BLaER1 (cell line): ENCODE measurements at regions not wholly inside any gene's neighbourhood (a gene's known extent, or its start where the extent isn't known, plus 50 kb on each side); places are given as distances from the start of the nearest gene placed in this dataset.
A peak's percentile ranks its signal among the peaks of the same experiment; 100 is the strongest.

Source experiments
- H3K27ac ChIP-seq: shearing (Covaris generic); formaldehyde crosslinking; 2 replicates; pipeline ENCODE4 v1.8.1; 2022
- H3K27me3 ChIP-seq: shearing (Covaris generic); formaldehyde crosslinking; 2 replicates; pipeline ENCODE4 v1.8.1; 2022
- H3K36me3 ChIP-seq: shearing (Covaris generic); formaldehyde crosslinking; 2 replicates; pipeline ENCODE4 v1.8.1; 2022
- H3K4me1 ChIP-seq: shearing (Covaris generic); formaldehyde crosslinking; 2 replicates; pipeline ENCODE4 v1.8.1; 2022
- H3K4me2 ChIP-seq: shearing (Covaris generic); formaldehyde crosslinking; 2 replicates; pipeline ENCODE4 v1.8.1; 2022
- H3K4me3 ChIP-seq: shearing (Covaris generic); formaldehyde crosslinking; 2 replicates; pipeline ENCODE4 v1.8.1; 2022
- H3K9ac ChIP-seq: shearing (Covaris generic); formaldehyde crosslinking; 2 replicates; pipeline ENCODE4 v1.8.1; 2022
- H3K9me3 ChIP-seq: shearing (Covaris generic); formaldehyde crosslinking; 2 replicates; pipeline ENCODE4 v1.8.1; 2022
- H4K20me1 ChIP-seq: shearing (Covaris generic); formaldehyde crosslinking; 2 replicates; pipeline ENCODE4 v1.8.1; 2022
- Cebpa-rat ChIP-seq: shearing (Covaris generic); IDR thresholded peaks from 2 replicates; pipeline ENCODE4 v1.8.1; 2022

DNA sequence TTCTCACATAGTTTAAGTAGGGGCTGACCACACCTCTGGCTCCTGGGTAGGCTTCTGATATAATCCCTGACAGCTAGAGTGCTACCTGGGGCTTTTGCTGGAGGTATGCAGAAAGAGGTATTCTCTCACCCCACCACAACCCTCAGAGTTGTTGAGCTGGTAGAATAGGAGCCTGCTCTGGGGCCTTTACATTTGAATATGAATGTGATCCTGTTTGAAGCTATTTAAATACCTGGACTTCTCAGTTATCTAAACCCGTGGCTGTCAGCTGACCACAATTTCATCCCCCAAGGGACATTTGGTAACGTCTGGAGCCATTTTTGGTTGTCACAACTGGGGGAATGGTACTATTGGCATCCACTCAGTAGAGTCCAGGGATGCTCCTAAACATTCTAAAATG is 669.1 kb downstream of the SATB2 start:
- Histone ChIP-seq H4K20me1 (no peaks in the 10 kb centered on the region), H3K4me2 (peak overlapping the region; percentile 14; the same call in 1 of the 2 replicates), H3K9ac (no peak overlapping the region), H3K27me3 (no peaks in the 10 kb centered on the region), H3K4me3 (no peak overlapping the region), H3K27ac (no peak overlapping the region), H3K9me3 (no peaks in the 10 kb centered on the region), H3K4me1 (peaks cover 5% of the 10 kb centered on the region; the same call in 1 of the 2 replicates), H3K36me3 (no peaks in the 10 kb centered on the region)
- no peak for TF ChIP-seq Cebpa-rat

DNA sequence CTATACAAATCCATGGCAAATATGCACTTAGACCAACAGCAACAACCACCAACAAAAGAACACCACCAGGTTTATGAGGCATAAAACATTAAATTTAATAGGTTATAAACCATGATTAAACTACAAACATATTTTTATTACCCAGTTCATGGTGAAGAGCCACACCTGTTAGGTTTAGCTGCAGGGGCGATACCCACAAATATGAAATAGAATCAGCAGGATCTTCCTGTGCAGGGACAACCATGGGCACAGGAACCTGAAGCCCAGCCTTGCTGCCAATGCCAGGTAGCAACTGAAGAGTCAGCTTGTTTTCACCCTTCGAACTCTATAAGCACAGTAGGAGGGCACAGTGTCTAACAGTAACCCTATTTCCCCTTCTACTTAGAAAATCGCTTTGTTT is 675.0 kb downstream of the SATB2 start:
- no peak for TF ChIP-seq Cebpa-rat
- H3K4me1 ChIP-seq: no peaks in the 10 kb centered on the region

DNA sequence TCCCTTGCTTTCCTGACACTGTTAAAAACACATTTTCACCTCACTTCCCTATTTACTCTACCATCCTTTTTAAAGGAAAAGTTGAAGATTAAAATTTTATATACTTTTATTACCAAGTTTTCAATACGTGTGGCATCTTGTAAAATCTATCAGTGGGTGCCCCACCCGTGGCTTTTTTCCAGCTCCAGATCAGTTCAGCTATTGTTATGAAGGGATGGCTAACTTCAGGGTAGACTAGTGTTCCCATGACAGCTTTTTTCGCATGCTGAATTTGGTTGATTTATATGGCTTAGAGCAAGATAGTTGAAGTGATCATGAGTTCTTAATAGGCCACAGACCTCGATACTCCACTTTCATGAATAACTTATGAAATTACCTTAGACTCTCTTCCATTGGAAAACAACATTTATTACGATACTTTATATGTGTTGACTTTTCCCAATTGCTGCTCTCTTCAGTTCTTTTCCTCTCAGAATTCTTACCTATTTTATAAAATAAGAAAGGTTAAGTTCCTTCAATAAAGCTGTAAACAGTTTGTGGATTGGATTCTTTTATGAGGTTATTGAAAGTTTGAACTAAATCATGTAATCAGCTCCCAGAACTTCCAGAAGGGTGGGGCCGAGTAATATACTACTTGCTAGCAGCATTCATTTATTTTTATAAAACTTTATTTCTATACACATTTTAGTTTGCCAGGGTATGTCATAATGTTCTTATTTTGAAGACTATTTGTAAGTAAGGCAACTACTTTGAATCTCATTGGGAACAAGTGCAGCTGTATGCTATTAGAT is 680.9 kb downstream of the SATB2 start:
- no peaks in the 10 kb centered on the region for H3K27me3 ChIP-seq
- H3K36me3 ChIP-seq: no peaks in the 10 kb centered on the region
- no peak overlapping the region for H3K27ac ChIP-seq
- no peak for TF ChIP-seq Cebpa-rat
- H3K4me1 ChIP-seq: no peaks in the 10 kb centered on the region
- H3K4me2 ChIP-seq: no peak overlapping the region
- H3K9me3 ChIP-seq: no peaks in the 10 kb centered on the region
- H3K9ac ChIP-seq: no peak overlapping the region
- H4K20me1 ChIP-seq: no peaks in the 10 kb centered on the region
- no peak overlapping the region for H3K4me3 ChIP-seq

More for the DNA sequence above, 675.0 kb downstream of the SATB2 start:
- no peaks in the 10 kb centered on the region for H3K27me3 ChIP-seq
- no peak overlapping the region for H3K27ac ChIP-seq
- H4K20me1 ChIP-seq: no peaks in the 10 kb centered on the region
- H3K9ac ChIP-seq: no peak overlapping the region
- H3K9me3 ChIP-seq: no peaks in the 10 kb centered on the region
- no peak overlapping the region for H3K4me3 ChIP-seq
- no peaks in the 10 kb centered on the region for H3K36me3 ChIP-seq
- H3K4me2 ChIP-seq: no peak overlapping the region

DNA sequence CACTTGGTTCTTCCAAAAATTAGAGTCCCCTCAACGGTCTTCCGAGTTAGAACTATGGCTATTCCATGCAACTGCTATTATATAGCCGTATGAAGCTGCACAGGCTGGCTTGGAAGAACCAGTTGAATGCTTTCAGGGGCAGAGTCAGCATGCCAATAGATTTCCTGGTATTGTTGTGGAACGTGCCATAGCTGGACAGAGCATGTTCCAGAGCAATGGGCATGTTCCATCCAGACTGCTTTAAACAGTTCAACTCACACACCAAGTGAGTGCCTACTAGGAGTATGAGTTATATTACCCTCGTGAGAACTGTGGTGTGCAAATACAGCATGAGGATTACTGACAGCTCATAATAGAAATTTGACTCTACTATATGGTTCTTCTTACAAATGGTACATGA is 682.0 kb downstream of the SATB2 start:
- Histone ChIP-seq H3K4me1 (no peaks in the 10 kb centered on the region), H3K27ac (no peak overlapping the region), H3K9ac (no peak overlapping the region), H4K20me1 (no peaks in the 10 kb centered on the region), H3K36me3 (no peaks in the 10 kb centered on the region), H3K4me2 (no peak overlapping the region), H3K27me3 (no peaks in the 10 kb centered on the region), H3K9me3 (no peaks in the 10 kb centered on the region), H3K4me3 (no peak overlapping the region)
- no peak for TF ChIP-seq Cebpa-rat

DNA sequence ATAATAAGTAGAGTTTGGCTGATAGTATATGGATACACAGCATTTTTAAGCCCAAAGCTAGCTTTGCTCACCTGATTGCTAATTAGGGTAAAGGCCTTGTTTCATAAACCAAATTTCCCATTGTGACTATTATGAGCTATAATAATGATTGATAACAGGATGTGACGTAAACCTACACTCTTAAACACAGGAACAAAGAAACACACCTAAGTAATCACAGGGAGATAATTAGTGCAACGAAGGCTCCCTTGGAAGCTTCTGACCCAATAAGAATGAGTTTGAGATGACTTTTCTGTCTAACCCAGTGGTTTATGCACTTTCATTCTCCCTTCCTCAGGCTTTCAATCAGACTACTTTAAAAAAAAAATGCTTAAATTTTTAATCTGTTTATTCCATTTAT is 683.2 kb downstream of the SATB2 start:
- Histone ChIP-seq H3K4me3 (no peak overlapping the region), H3K9me3 (no peaks in the 10 kb centered on the region), H3K27me3 (no peaks in the 10 kb centered on the region), H3K4me1 (no peaks in the 10 kb centered on the region), H3K36me3 (no peaks in the 10 kb centered on the region), H3K9ac (no peak overlapping the region), H4K20me1 (no peaks in the 10 kb centered on the region), H3K4me2 (no peak overlapping the region), H3K27ac (no peak overlapping the region)
- no peak for TF ChIP-seq Cebpa-rat

DNA sequence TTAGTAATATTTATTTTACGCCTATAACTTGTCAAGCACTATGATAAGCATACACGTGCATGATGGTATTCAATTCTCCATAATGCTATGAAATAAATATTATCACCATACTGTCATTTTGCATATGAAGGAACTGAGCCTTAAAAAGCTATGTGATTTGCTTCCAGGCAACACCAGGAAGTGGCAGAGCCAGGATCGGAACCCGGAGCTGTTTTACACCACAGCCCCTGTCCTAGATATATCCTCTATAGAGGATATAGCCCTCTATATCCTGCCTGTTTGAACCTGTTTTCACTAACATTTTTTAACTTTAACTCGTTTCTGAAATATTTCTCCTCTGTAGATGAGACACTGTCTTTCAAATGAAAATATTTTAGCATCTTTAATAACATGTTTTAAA is 690.0 kb downstream of the SATB2 start:
- H3K9me3 ChIP-seq: no peaks in the 10 kb centered on the region
- TF ChIP-seq Cebpa-rat: no peak
- H3K4me1 ChIP-seq: 0 out of 2 replicates have a peak, but pooled peaks cover 7% of the 10 kb centered on the region
- no peak overlapping the region for H3K4me3 ChIP-seq
- no peaks in the 10 kb centered on the region for H3K36me3 ChIP-seq
- no peak overlapping the region for H3K9ac ChIP-seq
- H4K20me1 ChIP-seq: no peaks in the 10 kb centered on the region
- no peaks in the 10 kb centered on the region for H3K27me3 ChIP-seq
- H3K27ac ChIP-seq: no peak overlapping the region
- no peak overlapping the region for H3K4me2 ChIP-seq

DNA sequence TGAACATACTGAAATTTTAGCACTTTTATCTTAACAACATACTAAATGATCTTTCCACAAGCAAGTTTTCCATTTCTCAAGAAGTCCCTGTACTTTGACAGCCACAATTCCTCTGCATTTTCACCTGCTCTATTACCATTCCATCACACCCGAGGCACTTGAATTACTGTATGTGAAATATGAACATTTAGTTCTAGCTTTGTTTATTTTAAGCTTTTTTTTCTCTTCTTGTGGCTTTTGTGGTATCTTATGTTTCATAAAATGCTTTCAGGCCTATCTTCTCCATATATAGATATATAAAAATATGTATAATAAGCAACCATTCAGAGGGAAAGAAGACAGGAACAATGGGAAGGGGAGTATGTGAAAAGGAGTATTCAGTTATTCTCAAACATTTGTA is 693.9 kb downstream of the SATB2 start:
- Histone ChIP-seq H3K4me2 (no peak overlapping the region), H3K9ac (no peak overlapping the region), H3K36me3 (no peaks in the 10 kb centered on the region), H3K9me3 (no peaks in the 10 kb centered on the region), H3K27ac (no peak overlapping the region), H3K4me3 (no peak overlapping the region), H3K27me3 (no peaks in the 10 kb centered on the region), H3K4me1 (0 out of 2 replicates have a peak, but pooled peaks cover 7% of the 10 kb centered on the region), H4K20me1 (no peaks in the 10 kb centered on the region)
- no peak for TF ChIP-seq Cebpa-rat

DNA sequence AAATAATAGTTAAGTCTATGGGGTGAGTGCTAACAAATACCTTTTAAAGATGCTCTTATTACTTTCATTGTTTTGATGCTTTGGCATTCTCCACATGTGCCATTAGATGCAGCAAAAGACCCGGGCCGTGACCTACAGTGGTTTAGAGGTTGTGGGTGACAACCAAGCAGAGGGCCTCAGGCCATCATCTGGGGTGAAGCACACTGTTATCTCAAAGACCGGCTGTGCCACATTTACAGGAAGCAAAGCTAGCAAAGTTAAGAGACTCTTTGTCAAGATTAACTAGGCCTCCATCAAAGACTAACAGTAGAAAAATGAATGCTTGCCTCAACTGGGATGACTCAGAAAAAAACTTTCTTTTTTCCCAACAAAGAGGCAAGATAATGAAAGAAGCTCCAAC is 695.3 kb downstream of the SATB2 start:
- Histone ChIP-seq H3K4me3 (no peak overlapping the region), H3K27me3 (no peaks in the 10 kb centered on the region), H3K9me3 (no peaks in the 10 kb centered on the region), H3K9ac (no peak overlapping the region), H3K4me1 (0 out of 2 replicates have a peak, but pooled peaks cover 7% of the 10 kb centered on the region), H3K36me3 (no peaks in the 10 kb centered on the region), H3K4me2 (no peak overlapping the region), H3K27ac (no peak overlapping the region), H4K20me1 (no peaks in the 10 kb centered on the region)
- no peak for TF ChIP-seq Cebpa-rat

DNA sequence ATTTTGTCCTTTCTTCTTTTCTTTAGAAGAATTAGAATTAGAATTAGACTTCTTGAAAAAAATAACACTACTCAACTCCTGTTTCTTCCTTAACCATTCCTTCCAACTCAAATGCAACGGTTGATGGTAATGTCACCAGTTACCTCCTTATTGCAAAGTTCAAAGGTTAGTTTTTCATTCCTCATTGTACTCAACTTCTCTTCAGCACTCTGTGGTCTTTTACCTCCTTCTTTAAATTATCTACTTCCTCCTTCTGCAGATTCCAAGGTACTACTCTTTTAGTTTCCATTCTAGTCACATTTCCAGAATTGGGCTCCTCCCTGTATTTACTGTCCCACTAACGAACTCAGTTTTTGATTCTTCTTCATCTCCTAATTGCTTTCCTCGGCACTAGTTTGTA is 700.7 kb downstream of the SATB2 start:
- Histone ChIP-seq H3K9me3 (no peaks in the 10 kb centered on the region), H3K4me2 (no peak overlapping the region), H3K9ac (no peak overlapping the region), H3K27me3 (no peaks in the 10 kb centered on the region), H3K27ac (no peak overlapping the region), H4K20me1 (no peaks in the 10 kb centered on the region), H3K36me3 (no peaks in the 10 kb centered on the region), H3K4me1 (no peaks in the 10 kb centered on the region), H3K4me3 (no peak overlapping the region)
- TF ChIP-seq Cebpa-rat: no peak

DNA sequence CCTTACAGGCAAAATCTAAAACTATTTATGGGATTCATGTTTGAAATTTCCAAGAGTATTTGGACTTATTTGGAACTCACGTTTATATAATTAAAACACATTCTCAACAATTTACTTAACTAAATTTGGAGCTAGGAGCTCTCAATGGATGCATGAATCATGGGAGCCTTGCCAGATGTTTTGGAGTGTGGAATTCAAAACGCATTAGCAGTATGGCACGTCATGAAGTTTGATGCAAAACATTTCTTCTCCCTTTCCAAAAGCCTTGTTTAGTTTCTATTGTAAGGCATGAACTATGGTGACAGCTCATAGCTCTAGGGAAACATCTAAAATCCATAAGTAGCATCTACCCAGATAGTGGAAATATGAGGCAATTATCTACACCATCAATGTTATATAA is 701.6 kb downstream of the SATB2 start:
- Histone ChIP-seq H3K4me3 (no peak overlapping the region), H3K27ac (no peak overlapping the region), H3K9me3 (no peaks in the 10 kb centered on the region), H3K36me3 (no peaks in the 10 kb centered on the region), H3K4me2 (no peak overlapping the region), H3K27me3 (no peaks in the 10 kb centered on the region), H3K4me1 (no peaks in the 10 kb centered on the region), H4K20me1 (no peaks in the 10 kb centered on the region), H3K9ac (no peak overlapping the region)
- TF ChIP-seq Cebpa-rat: no peak
